Astrocyte of the cerebellum (primary cell): ENCODE measurements at regions not wholly inside any gene's neighbourhood (a gene's known extent, or its start where the extent isn't known, plus 50 kb on each side); places are given as distances from the start of the nearest gene placed in this dataset.

Experiments
- DNase-seq: peaks from one replicate; pipeline ENCODE4 v3.0.0-alpha.2; 2011; ENCODE audit warnings: low read depth
- H3K4me3 ChIP-seq: 2 replicates; pipeline ENCODE4 v1.5.1; 2011; ENCODE audit warnings: mild to moderate bottlenecking, low read depth, low read length, moderate library complexity
- CTCF ChIP-seq: IDR thresholded peaks from 2 replicates; pipeline ENCODE4 v1.5.1; 2012; ENCODE audit warnings: low read length, low read depth, moderate library complexity, mild to moderate bottlenecking; ENCODE audit errors: missing control alignments
- in situ Hi-C: cut with HindIII; loops from 2 replicates; pipeline ENCODE4 v1.10.0; 2017; ENCODE audit warnings: low sequenced_read_pairs

- no peak overlapping the region for H3K4me3 ChIP-seq
- no peak for DNase-seq
- TF ChIP-seq CTCF = no peak
- in situ Hi-C loops = loop anchor here (25.0 kb wide), 2 partner anchors 472 to 547 kb away; partner anchors contain the start of gene ADRA1B
Observed at GRCh38 chr5:159440235-159440634, 109.9 kb upstream of the IL12B start.

GRCh38 chr5:159440968-159441367 is 110.7 kb upstream of the IL12B start:
- in situ Hi-C loops = loop anchor here (25.0 kb wide), 2 partner anchors 471 to 546 kb away; partner anchors contain the start of gene ADRA1B

GRCh38 chr5:159441441-159441840 is 111.2 kb upstream of the IL12B start:
- TF ChIP-seq CTCF = no peak
- DNase-seq = no peak
- in situ Hi-C loops = loop anchor here (25.0 kb wide), 2 partner anchors 471 to 546 kb away; partner anchors contain the start of gene ADRA1B
- H3K4me3 ChIP-seq = no peak overlapping the region

More at GRCh38 chr5:159440968-159441367, 110.7 kb upstream of the IL12B start:
- TF ChIP-seq CTCF = no peak
- H3K4me3 ChIP-seq = no peak overlapping the region
- DNase-seq = no peak

- TF ChIP-seq CTCF = no peak
- no peak overlapping the region for H3K4me3 ChIP-seq
- DNase-seq = no peak
Observed at GRCh38 chr5:159442206-159442850, 112.0 kb upstream of the IL12B start.

GRCh38 chr5:159444441-159445082 is 114.3 kb upstream of the IL12B start:
- no peak overlapping the region for H3K4me3 ChIP-seq
- in situ Hi-C loops = loop anchor here (25.0 kb wide), 2 partner anchors 468 to 543 kb away; partner anchors contain the start of gene ADRA1B
- TF ChIP-seq CTCF = peak; percentile 47
- DNase-seq = peak; percentile 68

More at GRCh38 chr5:159442206-159442850, 112.0 kb upstream of the IL12B start:
- in situ Hi-C loops = loop anchor here (25.0 kb wide), 2 partner anchors 470 to 545 kb away; partner anchors contain the start of gene ADRA1B

DNA sequence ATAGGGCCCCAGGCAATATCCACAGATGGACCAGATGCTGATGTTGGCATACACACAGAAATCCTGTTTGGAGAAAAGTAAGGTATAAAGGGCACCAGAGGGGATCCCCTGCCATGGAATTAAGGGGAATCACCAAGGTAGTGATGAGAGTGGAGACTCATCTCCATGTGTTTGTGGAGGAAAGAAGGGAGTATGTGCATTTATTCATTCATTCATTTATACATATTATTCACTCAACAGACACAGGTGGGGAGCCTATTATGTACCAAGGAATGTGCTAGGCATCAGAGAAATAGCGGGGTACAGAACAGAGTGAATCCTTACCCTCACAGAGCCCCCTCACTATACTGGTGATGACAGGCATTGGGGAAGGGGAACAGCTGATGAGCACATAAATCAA is 116.8 kb upstream of the IL12B start:
- DNase-seq = no peak
- TF ChIP-seq CTCF = no peak
- in situ Hi-C loops = loop anchor here (25.0 kb wide), 2 partner anchors 465 to 540 kb away; partner anchors contain the start of gene ADRA1B

More for the DNA sequence above, 116.8 kb upstream of the IL12B start:
- H3K4me3 ChIP-seq = no peak overlapping the region
